Small intestine (tissue), 7 donors: ENCODE measurements at regions not wholly inside any gene's neighbourhood (a gene's known extent, or its start where the extent isn't known, plus 50 kb on each side); places are given as distances from the start of the nearest gene placed in this dataset.

ENCODE experiments used
- DNase-seq, 2 donors: peaks; one replicate each; pipeline versions ENCODE4 v3.0.0 to v3.0.0-alpha.2; 2013
- FAIRE-seq: peaks from 2 replicates; lab custom pipeline; 2012; peaks lifted over from hg19 to GRCh38; lab: Jason Lieb, UNC
- H3K27ac ChIP-seq, 3 donors: one replicate each; pipeline ENCODE4 v1.5.1; 2013; ENCODE audit warnings: low read length in 2 of 3, mild to moderate bottlenecking in 2 of 3, control low read depth in 1 of 3, inconsistent platforms in 1 of 3, low read depth in 1 of 3, moderate library complexity in 1 of 3
- H3K27me3 ChIP-seq, 3 donors: one replicate each; pipeline ENCODE4 v1.6.1; 2013; ENCODE audit warnings: low read length in 3 of 3, inconsistent platforms in 1 of 3; ENCODE audit not compliant: control insufficient read depth in 3 of 3, insufficient read depth in 3 of 3
- H3K36me3 ChIP-seq, 3 donors: one replicate each; pipeline ENCODE4 v1.6.1; 2013; ENCODE audit warnings: low read length in 3 of 3, inconsistent platforms in 1 of 3, low read depth in 1 of 3, mild to moderate bottlenecking in 1 of 3, moderate library complexity in 1 of 3; ENCODE audit not compliant: control insufficient read depth in 3 of 3, insufficient read depth in 2 of 3
- H3K4me1 ChIP-seq, 3 donors: one replicate each; pipeline ENCODE4 v1.6.1; 2013; ENCODE audit warnings: low read length in 2 of 3, inconsistent platforms in 1 of 3, low read depth in 1 of 3, mild to moderate bottlenecking in 1 of 3, moderate library complexity in 1 of 3; ENCODE audit not compliant: control insufficient read depth in 3 of 3, insufficient read depth in 2 of 3
- H3K4me3 ChIP-seq, 3 donors: one replicate each; pipeline ENCODE4 v1.5.1; 2013; ENCODE audit warnings: low read length in 3 of 3, control low read depth in 1 of 3, inconsistent platforms in 1 of 3, low read depth in 1 of 3, mild to moderate bottlenecking in 1 of 3, moderate library complexity in 1 of 3
- H3K9me3 ChIP-seq, 2 donors: one replicate each; pipeline ENCODE4 v1.6.1; 2013; ENCODE audit warnings: low read depth in 1 of 2, low read length in 1 of 2; ENCODE audit not compliant: control insufficient read depth in 2 of 2, insufficient read depth in 1 of 2
- WGBS, 3 donors: extraction: QIAGEN DNeasy Blood & Tissue Kit; methylation state at CpG; one replicate each; pipeline ENCODE4 v1.1.7; 2013; 5-methylcytosine and 5-hydroxymethylcytosine counted together
- donor health status: healthy with polysubstance abuse.
- donor health status: control.
- donor health status: control.
- donor health status: Bipolar disorder and iron deficiency.
- donor health status: healthy.

DNA sequence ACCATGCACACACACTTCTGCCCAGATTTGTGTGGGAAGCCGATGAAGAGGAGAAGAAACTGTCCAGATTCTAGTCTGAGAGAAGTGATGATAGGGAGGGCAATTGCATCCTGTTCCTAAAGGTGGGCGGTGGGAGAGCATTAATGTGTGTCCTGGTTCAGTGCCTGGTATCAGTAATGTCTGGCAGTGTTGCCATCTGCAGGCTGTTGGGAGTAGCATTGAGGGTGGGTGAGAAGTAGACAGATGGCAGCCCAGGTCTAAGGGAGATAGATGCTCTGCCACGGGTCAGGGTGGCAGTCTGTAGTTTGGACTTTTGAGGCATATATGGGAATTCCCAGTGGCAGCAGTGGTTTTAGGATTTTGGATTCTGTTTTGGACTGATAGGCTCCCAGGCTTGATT lies 156.4 kb downstream of the ETNK1 start:
- no peaks in the 10 kb centered on the region for H3K4me1 ChIP-seq
- 76 to 89% (median 79%) methylated on average over 3 of the region's 3 CpGs for WGBS, 3 donors
- FAIRE-seq (no peak), DNase-seq (no peak)
- H3K27ac ChIP-seq: no peak overlapping the region
- H3K9me3 ChIP-seq: peaks cover 0 to 9% of the 10 kb centered on the region in 2 donors
- H3K36me3 ChIP-seq: no peaks in the 10 kb centered on the region
- no peak overlapping the region for H3K4me3 ChIP-seq
- no peaks in the 10 kb centered on the region for H3K27me3 ChIP-seq

DNA sequence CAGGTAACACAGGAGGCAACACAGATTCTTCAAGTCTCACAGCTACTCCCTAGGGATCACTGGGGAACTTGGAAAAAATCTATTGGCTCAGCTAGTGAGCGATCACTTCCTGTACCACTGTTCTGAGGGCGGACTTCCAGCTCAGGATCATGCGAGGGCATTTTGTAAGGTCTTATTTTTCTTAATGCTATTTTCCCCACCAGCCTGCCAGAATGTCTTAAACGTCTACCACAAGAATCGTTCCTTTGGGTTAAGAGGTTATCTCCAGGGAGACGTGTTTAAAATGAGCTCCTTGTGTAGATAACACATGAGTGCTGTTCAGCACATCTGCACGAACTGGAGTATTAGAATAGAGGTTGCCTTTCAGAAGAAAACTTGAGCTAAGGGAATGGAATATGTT lies 162.6 kb downstream of the ETNK1 start:
- H3K4me1 ChIP-seq: no peaks in the 10 kb centered on the region
- H3K4me3 ChIP-seq: no peak overlapping the region
- H3K36me3 ChIP-seq: no peaks in the 10 kb centered on the region
- DNase-seq: no peak
- FAIRE-seq: no peak
- no peaks in the 10 kb centered on the region for H3K27me3 ChIP-seq
- no peak overlapping the region for H3K27ac ChIP-seq
- no peaks in the 10 kb centered on the region for H3K9me3 ChIP-seq
- 47 to 49% (median 48%) methylated on average over 7 of the region's 7 CpGs for WGBS, 3 donors

- H3K4me1 ChIP-seq: no peaks in the 10 kb centered on the region
- FAIRE-seq (no peak), DNase-seq (no peak)
- no peaks in the 10 kb centered on the region for H3K36me3 ChIP-seq
- no peaks in the 10 kb centered on the region for H3K9me3 ChIP-seq
- H3K4me3 ChIP-seq: no peak overlapping the region
- H3K27ac ChIP-seq: no peak overlapping the region
- no peaks in the 10 kb centered on the region for H3K27me3 ChIP-seq
- WGBS, 3 donors: 77 to 87% (median 82%) methylated on average over 3 of the region's 3 CpGs
These were observed 163.9 kb downstream of the ETNK1 start for GRCh38 chr12:22788913-22789312.

- no peaks in the 10 kb centered on the region for H3K9me3 ChIP-seq
- DNase-seq: no peak
- no peak for FAIRE-seq
- H3K4me3 ChIP-seq: no peak overlapping the region
- no peak overlapping the region for H3K27ac ChIP-seq
- 50 to 68% (median 52%) methylated on average over 4 of the region's 4 CpGs for WGBS, 3 donors
- no peaks in the 10 kb centered on the region for H3K36me3 ChIP-seq
- no peaks in the 10 kb centered on the region for H3K4me1 ChIP-seq
- no peaks in the 10 kb centered on the region for H3K27me3 ChIP-seq
These were observed 167.2 kb downstream of the ETNK1 start for GRCh38 chr12:22792138-22792537.

GRCh38 chr12:22794017-22794416 lies 169.0 kb downstream of the ETNK1 start:
- H3K36me3 ChIP-seq: no peaks in the 10 kb centered on the region
- H3K9me3 ChIP-seq: no peaks in the 10 kb centered on the region
- H3K27me3 ChIP-seq: no peaks in the 10 kb centered on the region
- H3K4me1 ChIP-seq: no peaks in the 10 kb centered on the region
- FAIRE-seq (no peak), DNase-seq (no peak)
- H3K4me3 ChIP-seq: no peak overlapping the region
- H3K27ac ChIP-seq: no peak overlapping the region
- WGBS, 3 donors: 90 to 100% (median 96%) methylated on average over 1 of the region's 1 CpG

- no peaks in the 10 kb centered on the region for H3K27me3 ChIP-seq
- DNase-seq: no peak
- no peak for FAIRE-seq
- 73 to 80% (median 74%) methylated on average over 4 of the region's 4 CpGs for WGBS, 3 donors
- H3K36me3 ChIP-seq: no peaks in the 10 kb centered on the region
- no peak overlapping the region for H3K27ac ChIP-seq
- H3K9me3 ChIP-seq: no peaks in the 10 kb centered on the region
- no peaks in the 10 kb centered on the region for H3K4me1 ChIP-seq
- H3K4me3 ChIP-seq: no peak overlapping the region
These were observed 172.1 kb downstream of the ETNK1 start for GRCh38 chr12:22796941-22797630.

GRCh38 chr12:22797701-22798100 lies 172.7 kb downstream of the ETNK1 start:
- WGBS, 3 donors: 50 to 69% (median 63%) methylated on average over 2 of the region's 2 CpGs
- Histone ChIP-seq H3K9me3 (no peaks in the 10 kb centered on the region), H3K27ac (no peak overlapping the region), H3K4me3 (no peak overlapping the region), H3K4me1 (no peaks in the 10 kb centered on the region), H3K27me3 (no peaks in the 10 kb centered on the region), H3K36me3 (no peaks in the 10 kb centered on the region)
- FAIRE-seq (no peak), DNase-seq (no peak)

GRCh38 chr12:22798116-22798515 lies 173.1 kb downstream of the ETNK1 start:
- Histone ChIP-seq H3K27me3 (no peaks in the 10 kb centered on the region), H3K27ac (no peak overlapping the region), H3K4me1 (no peaks in the 10 kb centered on the region), H3K36me3 (no peaks in the 10 kb centered on the region), H3K4me3 (no peak overlapping the region), H3K9me3 (no peaks in the 10 kb centered on the region)
- DNase-seq: no peak
- no peak for FAIRE-seq
- WGBS, 3 donors: 83 to 89% (median 84%) methylated on average over 3 of the region's 3 CpGs

DNA sequence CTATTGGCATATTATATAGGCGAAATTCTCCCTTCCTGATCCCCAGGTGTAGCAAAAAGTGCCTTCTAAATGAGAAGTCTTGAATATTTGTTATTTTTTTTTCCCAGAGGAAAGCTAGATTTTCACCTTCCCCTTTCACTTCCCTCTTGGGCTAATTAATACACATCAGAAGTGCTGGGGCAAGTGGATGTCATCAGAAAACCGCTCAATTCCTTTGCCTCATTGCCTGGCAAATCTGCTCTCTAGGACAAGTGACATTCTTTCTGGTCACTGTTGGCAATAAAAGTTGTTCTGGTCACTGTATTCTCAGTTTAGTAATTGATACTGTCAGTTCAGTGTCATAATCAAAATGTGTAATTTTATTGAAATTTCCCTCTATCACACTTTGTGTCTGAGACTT lies 174.5 kb downstream of the ETNK1 start:
- 65 to 79% (median 74%) methylated on average over 2 of the region's 2 CpGs for WGBS, 3 donors
- Histone ChIP-seq H3K27ac (no peak overlapping the region), H3K27me3 (no peaks in the 10 kb centered on the region), H3K4me3 (no peak overlapping the region), H3K4me1 (no peaks in the 10 kb centered on the region), H3K36me3 (no peaks in the 10 kb centered on the region), H3K9me3 (no peaks in the 10 kb centered on the region)
- FAIRE-seq: no peak
- DNase-seq: no peak
